ENCODE measurements at regions not wholly inside any gene's neighbourhood (a gene's known extent, or its start where the extent isn't known, plus 50 kb on each side); places are given as distances from the start of the nearest gene placed in this dataset.

DNA sequence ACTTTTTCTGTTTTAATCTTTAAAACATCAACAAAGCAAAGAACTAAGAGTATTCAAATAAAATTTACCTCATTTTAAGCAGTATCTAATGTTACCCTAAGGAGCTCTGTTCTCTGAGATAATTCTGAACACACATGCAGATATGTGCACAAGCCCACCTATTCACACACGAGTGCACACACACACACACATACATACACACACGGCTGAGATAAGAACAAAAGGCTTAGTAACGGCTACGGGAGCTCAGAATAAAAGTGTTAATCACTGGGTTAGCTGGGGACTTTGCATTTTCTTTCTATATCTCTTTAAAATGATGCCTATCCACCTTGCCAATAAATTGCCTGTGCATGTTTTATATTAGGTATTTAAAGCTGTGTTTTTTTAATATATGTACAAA is 1096.3 kb downstream of the GALC start:
- TF ChIP-seq, protein P1, sequence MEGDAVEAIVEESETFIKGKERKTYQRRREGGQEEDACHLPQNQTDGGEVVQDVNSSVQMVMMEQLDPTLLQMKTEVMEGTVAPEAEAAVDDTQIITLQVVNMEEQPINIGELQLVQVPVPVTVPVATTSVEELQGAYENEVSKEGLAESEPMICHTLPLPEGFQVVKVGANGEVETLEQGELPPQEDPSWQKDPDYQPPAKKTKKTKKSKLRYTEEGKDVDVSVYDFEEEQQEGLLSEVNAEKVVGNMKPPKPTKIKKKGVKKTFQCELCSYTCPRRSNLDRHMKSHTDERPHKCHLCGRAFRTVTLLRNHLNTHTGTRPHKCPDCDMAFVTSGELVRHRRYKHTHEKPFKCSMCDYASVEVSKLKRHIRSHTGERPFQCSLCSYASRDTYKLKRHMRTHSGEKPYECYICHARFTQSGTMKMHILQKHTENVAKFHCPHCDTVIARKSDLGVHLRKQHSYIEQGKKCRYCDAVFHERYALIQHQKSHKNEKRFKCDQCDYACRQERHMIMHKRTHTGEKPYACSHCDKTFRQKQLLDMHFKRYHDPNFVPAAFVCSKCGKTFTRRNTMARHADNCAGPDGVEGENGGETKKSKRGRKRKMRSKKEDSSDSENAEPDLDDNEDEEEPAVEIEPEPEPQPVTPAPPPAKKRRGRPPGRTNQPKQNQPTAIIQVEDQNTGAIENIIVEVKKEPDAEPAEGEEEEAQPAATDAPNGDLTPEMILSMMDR (IDR thresholded peaks at IDR 0.05; ENCODE audit: low read depth, low read length) = no peak
- no peak for TF ChIP-seq POLR2A (IDR thresholded peaks at IDR 0.05; ENCODE audit: extremely low read depth, insufficient read length)
- TF ChIP-seq, protein P2, sequence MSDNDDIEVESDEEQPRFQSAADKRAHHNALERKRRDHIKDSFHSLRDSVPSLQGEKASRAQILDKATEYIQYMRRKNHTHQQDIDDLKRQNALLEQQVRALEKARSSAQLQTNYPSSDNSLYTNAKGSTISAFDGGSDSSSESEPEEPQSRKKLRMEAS (IDR thresholded peaks at IDR 0.05; ENCODE audit: low read depth, low read length) = no peak

Measured in NB4 (cell line).